DMS114 treated with DMSO at 0.1 percent for 48 hours (cell line): ENCODE measurements at regions not wholly inside any gene's neighbourhood (a gene's known extent, or its start where the extent isn't known, plus 50 kb on each side); places are given as distances from the start of the nearest gene placed in this dataset.
"Not testable (repeated sequence)": the region's sequence is repeated elsewhere in the genome, so short reads cannot be mapped to it uniquely, and the experiment has no call there.

Experiments
- DNase-seq: peaks from one replicate; lab custom pipeline; 2025; ENCODE audit not compliant: unreplicated experiment; lab: John Stamatoyannopoulos, UW

DNA sequence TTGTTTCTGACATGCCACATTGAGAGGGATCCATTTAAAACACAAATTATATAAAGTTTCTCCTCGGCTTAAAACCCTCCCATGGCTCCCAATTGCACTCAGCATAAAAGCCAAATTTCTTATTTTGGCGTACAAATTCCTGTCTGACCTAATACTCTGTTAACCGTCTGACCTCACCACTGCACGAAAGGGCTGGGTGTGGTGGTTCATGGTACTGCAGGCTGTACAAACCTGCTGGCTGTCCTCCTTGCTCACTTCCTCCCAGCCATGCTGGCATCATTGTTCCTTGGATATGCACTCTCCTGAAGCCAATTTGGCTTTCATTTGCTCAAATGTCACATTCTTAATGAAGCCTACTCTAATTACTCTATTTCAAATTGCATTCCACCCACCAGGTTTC, 301.6 kb upstream of the C16orf82 start:
- DNase-seq = no peak

DNA sequence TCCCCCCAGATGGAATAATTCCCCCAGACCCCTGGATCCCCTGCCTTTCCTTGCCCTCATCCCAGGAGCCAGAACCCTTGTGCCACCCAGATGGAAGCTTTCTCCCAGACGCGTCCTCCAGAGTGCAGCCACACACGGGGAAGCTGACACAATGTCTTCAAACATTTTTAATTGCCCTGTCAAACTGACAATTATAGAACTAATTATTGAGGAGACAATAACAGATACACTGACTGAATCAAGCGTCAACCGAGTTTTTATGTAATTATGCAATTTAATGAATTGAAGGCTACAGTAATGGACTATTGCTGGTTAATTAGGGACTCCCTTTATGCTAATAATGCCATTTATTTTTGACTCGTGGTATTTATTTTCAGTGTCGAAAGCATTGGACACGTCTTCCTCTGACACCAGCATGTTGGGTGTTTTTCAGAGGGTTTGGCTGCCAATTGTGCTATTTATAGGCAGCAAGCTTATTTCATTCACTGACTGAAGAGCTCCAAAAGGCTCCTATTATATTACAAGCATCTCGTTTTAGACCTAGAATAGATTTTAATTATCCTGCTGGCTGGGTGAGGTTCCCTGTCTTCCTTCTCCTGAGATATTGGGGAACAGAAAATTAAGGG, 298.2 kb upstream of the C16orf82 start:
- DNase-seq = no peak

DNA sequence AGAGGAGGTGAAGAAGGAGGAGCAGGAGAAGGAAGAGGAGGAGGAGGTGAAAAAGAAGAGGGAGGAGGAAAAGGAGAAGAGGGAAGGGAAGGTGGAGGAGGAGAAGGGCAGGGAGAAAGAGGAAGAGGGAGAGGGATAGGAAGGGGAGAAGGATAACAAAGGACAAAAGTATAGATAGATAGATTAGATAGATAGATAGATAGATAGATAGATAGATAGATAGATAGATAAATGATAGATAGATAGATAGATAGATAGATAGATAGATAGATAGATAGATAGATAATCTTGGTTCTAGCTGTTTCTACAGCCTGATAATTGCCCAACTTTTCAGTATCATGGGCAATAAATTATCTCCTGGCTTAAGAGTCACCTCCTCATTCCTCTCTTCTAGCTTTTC, 296.2 kb upstream of the C16orf82 start:
- no peak for DNase-seq

DNA sequence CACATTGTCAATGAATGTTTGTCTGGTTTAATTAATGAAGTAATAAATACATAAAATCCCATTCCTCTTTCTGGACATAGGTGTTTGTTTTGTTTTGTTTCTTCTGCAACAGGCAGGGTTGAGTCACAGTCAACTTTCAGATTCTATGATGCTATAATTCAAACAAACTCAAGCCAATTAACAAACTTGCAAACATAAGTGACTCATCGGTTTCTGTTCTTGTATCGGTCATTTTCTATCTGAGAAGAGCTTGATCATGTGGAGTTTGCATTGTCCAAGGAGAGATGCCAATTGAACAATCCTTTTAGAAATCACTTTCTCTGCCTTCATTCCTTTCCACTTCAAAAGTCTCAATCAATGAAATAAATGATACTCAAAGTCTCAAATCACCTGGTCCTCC, 294.2 kb upstream of the C16orf82 start:
- no peak for DNase-seq

DNA sequence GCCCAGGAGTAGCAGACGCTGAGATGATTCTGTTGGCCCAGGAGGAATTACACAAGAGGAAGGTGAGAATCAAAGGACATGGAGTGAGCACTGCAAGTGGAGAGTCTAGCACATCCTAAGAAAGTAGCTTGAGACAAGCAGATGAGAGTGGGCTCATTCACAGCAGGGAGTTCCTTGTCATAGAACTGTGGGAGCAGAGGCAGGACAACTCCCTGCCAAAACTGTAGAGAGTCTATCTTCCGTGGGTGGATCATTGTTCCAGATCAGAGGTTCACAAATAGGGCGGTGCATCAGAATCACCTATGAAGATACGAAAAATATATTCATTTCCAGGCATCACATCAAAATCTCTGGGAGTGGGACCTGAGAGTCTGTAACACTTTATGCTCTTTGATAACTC, 288.9 kb upstream of the C16orf82 start:
- DNase-seq = no peak

DNA sequence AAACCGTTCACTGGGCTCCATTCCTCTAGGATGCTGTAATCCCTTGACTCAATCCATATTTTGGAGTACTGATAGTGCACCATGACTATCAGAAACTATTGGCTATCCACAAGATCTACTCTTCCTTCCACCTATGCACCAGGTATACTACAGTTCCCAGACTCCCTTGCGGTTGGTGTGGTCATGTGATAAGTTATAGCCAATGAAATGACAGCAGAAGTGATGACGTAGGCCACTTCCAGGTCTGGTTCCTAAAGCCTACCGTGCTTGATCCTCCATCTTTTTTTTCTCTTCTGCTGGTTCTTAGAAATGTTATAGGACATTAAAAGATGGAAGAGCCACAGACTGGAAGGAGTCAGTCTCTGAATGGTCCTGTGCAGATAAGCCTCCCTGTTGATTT, 278.8 kb upstream of the C16orf82 start:
- DNase-seq = no peak

DNA sequence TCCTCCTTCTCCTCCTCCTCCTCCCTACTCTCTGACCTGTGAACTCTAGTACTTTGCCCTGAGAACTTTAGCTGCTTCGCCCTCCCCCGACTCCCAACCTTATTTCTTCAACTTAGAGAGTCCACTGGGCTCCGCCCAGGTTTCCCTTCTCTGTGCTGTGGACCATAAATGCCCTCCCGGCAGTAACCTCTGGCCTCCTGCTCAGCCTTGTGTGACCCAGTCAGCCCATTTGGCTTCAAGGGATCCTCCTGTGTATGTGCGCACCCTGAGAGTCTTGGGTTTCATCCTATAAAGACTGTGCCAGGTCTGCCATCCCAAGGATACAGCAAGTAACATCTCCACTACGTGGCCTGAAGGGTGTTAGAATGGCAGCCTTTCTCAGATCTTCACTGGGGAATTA, 275.6 kb upstream of the C16orf82 start:
- DNase-seq = no peak

DNA sequence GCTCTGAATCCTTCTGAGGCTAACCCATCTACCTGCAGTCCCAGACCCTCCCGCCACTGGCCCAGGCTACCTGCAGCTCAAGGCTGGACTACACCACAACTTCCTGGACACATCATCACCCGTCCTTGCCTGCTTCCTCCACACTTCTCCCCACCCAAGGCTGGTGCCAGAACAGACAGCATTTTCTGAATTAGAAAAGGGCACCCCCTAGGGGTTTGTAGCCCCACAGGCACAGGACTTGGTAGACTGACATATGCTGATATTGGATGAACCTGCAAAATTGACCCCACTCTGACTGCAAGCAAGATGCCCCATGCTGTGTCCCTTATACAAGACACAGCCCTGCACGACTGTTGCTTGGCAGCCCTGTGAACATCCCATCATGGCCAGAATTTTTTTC, 271.5 kb upstream of the C16orf82 start:
- no peak for DNase-seq

DNA sequence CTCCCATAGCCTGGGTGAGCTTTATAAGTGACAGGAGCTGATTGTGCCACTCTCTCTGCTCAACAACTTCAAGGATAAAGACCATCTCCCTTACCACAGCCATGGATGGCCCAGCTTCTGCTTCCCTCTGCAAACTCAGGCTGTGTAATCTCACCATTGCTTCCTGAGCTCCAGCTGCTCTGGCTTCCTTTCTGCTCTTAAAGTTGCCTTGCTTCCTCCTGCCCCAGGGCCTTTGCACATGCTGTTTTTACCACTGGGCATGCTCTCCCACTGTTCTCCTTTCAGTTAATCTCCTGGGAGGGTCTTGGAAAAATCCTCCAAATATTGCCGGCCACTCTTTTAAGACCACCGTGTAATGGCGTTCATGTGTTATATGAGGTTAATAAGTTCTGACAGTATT, 265.1 kb upstream of the C16orf82 start:
- no peak for DNase-seq

DNA sequence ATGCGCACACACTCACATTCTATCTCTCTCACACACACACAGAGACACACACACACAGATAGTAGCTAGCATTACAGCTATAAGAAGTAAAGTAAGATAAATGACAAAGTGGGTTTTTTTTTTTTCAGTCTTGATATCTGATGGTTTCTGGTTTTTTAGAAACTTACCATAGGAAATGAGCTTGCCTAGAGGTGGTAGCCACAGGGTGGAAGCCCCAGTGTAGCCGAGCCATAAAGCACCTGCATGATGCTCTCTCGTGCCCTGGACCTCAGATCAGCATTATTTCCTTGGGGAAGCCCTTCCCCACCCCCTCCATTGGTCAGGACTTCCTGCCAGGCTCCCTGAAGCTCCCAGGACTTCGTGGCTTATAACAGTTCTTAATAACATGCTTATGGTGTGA, 264.3 kb upstream of the C16orf82 start:
- DNase-seq = no peak

DNA sequence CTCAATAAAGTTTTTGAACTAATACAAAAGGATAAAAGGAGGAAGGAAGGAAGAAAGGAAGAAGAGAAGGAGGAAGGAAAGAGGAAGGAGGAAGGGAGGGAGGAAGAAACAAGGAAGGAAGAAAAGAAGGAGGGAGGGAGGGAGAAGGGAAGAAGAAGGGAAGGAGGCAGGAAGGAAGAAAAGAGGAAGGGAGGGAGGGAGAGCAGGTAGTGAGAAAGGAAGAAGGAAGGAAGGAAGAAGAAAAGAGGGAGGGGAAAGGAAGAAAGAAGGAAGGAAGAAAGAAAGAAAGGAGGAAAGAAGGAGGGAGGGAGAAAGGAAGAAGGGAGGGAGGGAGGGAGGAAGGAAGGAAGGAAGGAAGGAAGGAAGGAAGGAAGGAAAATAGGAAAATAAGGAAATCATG, 263.8 kb upstream of the C16orf82 start:
- DNase-seq = no peak

DNA sequence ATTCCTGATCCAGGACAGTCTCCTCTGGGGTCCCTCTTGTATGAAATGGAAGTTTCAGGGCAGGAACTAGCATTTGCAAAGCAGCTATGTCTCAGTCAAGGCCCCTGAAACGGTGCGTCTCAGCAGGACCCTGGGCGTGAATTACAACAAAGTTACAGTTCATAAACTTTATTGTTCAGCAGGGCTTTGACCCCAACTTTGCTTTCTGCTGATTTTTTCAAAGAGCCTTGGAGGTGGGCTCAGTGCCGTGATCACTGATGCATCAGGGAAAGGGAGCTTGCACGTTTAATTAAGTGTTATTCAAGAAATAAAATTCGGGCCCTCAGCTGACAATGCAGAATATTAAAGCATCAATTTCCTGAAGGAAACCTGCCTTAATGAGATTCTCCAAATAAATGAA, 260.1 kb upstream of the C16orf82 start:
- no peak for DNase-seq

DNA sequence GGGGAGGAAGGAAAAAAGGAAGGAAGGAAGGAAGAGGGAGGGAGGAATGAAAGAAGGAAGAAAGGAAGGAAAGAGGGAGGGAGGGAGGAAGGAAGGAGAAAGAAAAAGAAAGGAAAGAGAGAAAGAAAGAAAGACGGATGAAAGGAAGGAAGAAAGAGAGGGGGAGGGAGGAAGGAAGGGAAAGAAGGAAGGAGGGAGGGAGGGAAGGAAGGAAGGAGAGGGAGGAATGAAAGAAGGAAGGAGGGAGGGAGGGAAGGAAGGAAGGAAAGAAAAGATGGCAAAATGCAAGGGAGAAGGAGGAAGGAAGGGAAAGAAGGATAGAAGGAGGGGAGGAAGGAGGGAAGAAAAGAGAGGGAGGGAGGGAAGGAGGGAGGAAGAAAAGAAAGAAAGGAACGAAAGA, 257.3 kb upstream of the C16orf82 start:
- DNase-seq = no peak

DNA sequence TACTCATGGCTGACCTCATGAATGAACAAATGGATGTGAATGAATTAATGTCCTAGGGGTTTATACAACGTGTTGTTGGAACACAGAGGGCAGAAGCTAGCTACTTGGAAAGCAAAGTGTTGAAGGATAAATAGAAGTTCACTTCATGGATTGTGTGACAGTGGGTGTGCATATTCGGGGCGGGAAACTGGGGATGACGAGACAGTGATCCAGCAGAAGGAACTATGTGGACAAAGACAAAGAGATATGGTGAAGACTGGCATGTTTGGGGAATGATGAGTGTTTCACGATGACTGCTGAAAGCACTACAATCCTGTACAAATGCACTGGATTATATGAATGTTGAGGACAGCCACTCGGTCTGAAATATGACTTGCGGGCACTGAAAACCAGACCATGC, 250.5 kb upstream of the C16orf82 start:
- DNase-seq = no peak

DNA sequence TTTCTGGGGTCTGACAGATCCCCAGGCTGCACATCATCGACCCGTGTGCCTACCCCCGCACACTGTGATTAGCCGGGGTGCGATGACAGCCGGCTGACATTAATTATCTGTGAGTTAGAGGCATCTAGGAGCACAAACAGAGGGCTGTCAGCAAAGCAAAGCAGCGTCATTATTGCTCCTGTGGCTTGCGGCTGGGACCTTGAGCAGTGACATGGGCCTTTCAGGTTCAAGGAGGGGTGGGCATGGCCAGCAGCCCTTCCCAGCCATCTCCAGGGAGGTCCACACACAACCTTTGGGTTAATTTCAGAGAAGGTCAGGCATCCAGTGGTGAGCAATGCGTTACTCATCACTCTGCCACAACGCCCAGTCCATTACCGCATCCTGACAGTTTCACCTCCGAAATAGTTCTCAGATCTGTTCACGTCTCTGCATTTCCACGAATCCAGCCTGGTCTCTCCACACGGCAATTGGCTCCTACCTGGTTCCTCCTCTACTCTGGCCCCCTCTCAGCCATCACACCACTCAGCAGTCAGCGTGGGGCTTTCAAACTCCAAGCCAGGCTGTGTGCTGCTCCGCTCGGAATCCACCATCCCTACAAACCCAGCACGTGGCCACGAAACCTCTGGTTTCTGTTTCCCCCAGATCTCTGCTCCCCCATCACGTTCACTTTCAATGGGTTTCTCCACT, 249.7 kb upstream of the C16orf82 start:
- no peak for DNase-seq

DNA sequence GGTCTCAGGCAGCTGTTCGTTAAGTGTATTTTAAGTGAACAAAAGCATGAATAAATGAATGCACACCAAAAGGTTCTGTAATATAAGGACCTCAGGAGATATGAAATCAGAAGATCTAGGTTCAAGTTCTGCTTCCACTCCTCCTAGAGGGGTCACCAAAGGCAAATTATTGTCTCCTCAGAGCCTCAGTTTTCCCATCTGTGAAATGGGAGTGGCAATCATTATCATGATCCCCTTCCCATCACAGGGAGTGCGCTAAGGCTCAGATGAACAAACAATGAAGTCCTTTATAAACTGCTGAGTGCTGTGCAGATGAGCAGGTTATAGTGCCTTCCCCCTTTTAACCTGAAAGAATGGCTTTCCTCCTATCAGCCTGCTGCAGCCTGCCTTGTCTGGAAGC, 248.3 kb upstream of the C16orf82 start:
- DNase-seq = no peak

DNA sequence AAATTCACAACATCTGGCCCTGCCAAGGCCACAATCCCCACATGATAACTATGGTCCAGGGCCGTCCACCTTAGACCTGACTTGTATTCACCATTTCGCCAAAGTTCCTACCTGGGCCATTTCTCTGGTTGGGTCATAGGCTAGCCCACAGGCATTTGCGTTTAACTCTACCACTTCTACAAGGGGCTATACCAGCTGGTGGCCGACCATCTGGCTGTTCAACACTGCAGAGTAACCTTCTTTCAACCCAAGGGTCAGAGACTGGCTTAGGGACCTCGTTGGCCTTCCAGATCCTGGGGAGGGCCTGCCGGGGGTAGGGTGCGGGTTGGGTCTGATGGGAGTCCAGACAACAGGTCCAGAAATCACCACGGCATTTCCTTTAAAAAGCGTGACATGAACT, 242.3 kb upstream of the C16orf82 start:
- no peak for DNase-seq

DNA sequence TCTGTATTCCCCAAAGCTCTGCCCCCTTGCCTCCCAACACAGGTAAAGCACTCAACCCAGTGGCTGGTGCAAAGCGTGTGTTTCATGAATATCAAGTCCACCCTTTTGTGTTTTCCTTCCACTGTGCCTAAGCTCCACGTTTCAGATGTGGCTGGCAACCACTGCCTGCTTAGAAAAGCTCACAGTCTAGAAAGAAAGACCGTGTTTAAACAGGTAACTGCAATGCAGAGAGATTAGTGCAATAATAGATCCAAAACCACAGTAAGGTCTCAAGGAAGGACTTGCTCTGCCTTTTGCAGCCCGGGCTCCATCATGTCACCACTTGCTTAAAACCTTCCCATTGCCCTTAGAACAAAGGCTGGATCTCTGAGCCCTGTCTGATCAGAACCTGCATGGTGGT, 240.2 kb upstream of the C16orf82 start:
- DNase-seq = no peak

DNA sequence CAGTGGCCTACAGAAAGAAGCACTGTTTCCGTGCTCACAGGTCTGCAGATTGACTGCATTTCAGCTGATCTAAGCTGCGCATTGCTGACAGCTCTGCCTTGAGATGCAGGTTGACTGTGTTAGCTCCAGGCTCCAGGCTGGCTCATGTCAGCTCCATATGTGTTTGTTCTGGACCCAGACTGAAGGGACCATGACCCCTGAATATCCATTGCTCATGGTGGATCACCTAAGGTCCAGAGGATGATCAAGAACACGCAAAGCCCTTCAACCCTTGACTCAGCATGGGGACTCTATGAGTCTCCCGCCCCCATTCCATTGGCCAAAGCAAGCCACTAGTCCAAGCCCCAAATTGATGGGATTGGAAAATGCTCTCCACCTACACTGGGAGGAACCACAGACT, 239.3 kb upstream of the C16orf82 start:
- DNase-seq = no peak

DNA sequence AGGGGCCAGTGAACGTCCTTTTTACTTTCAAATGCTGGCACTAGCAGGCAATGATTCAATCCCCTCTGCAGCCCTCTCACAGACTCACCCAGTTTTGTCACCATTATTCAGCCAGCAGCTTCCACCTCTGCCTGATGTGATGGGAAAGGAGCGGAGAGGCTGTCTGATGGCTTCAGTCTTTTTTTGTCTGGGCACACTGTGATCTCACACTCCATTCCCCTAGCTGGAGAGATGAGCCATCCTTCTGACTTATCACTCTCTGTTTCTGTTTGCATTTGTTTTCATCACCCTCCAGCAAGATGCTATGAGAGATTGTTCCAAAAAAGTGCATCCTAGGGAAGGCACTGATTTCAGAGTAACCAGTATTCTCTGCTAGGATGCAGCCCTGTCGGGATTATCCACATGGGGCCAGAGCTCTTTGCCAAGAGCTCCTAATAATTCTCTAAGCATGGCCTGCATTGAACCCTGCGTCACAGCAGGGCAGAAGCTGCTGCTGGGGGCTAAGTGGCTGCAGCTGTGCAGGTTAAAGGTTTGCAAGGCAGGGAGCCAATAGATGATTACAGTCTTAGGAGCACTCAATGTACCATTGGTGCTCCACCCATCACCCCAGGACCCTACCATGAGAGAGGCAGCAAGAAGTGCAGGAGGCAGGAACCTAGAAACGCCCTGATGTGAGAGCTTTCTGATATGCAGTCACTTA, 236.1 kb upstream of the C16orf82 start:
- DNase-seq = no peak

DNA sequence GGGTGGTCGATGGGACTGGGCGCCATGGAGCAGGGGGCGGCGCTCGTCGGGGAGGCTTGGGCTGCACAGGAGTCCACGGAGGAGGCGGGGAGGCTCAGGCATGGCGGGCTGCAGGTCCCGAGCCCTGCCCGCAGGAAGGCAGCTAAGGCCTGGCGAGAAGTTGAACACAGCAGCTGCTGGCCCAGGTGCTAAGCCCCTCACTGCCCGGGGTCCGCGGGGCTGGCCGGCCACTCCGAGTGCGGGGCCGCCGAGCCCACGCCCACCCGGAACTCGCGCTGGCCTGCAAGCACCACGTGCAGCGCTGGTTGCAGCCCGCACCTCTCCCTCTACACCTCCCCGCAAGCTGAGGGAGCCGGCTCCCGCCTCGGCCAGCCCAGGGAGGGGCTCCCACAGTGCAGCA, 230.6 kb upstream of the C16orf82 start:
- DNase-seq = not testable (repeated sequence)

DNA sequence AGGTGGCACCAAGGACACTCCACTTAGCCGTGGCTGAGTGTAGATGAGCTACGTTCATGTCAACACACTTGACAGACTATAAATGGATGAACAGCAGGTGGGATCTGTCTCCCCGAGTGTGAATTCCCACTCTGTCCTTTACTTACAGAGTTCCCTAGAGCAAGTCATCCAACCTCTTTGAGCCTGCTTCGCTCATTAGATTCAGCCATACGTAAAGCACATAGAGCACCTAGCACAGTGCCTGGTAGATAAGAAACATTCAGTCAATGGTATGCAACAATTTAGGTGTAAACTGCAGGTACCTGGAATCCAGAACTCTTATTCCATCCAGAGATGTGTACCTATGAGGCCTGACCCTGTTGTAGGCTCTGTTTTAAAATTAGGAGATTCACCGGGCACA, 227.8 kb upstream of the C16orf82 start:
- DNase-seq = no peak

DNA sequence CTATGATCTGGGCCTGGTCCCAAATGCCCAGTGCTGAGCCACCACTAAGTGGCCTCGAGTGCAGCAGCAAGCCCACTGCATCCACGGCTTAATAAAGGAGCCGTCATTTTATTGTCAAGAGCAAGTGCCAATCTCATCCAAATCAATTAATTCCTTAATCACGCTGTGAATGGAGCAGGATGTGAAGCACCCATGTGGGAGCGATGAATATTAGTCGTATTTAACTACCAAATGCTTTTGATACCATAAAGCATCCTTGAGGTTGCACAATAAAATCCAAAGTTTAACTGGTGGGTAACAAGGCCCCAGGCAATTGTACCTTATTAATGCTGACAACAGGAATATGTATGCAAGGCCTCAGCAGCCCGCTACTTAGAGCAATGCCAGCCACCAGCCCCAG, 226.0 kb upstream of the C16orf82 start:
- DNase-seq = no peak
